ENCODE measurements at regions not wholly inside any gene's neighbourhood (a gene's known extent, or its start where the extent isn't known, plus 50 kb on each side); places are given as distances from the start of the nearest gene placed in this dataset.

DNA sequence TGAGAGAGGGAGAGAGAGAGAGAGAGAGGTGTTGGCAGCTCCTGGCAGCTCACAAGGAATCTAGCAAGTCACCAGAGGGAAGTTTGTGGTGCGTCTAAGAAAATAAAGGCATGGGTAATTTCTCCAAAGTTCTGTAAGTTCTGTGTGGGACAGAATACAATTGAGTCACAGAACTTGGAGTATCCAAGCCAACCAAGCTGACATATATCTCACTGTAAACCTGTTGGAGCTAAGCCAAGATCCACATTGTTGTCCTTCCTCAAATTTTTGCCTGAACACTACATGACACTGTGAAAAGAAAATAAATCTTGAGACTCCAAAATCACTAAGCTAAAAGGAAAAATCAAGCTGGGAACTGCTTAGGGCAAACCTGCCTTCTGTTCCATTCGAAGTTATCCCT lies 436.7 kb downstream of the MEI4 start (continued):
- TF ChIP-seq, protein P1, sequence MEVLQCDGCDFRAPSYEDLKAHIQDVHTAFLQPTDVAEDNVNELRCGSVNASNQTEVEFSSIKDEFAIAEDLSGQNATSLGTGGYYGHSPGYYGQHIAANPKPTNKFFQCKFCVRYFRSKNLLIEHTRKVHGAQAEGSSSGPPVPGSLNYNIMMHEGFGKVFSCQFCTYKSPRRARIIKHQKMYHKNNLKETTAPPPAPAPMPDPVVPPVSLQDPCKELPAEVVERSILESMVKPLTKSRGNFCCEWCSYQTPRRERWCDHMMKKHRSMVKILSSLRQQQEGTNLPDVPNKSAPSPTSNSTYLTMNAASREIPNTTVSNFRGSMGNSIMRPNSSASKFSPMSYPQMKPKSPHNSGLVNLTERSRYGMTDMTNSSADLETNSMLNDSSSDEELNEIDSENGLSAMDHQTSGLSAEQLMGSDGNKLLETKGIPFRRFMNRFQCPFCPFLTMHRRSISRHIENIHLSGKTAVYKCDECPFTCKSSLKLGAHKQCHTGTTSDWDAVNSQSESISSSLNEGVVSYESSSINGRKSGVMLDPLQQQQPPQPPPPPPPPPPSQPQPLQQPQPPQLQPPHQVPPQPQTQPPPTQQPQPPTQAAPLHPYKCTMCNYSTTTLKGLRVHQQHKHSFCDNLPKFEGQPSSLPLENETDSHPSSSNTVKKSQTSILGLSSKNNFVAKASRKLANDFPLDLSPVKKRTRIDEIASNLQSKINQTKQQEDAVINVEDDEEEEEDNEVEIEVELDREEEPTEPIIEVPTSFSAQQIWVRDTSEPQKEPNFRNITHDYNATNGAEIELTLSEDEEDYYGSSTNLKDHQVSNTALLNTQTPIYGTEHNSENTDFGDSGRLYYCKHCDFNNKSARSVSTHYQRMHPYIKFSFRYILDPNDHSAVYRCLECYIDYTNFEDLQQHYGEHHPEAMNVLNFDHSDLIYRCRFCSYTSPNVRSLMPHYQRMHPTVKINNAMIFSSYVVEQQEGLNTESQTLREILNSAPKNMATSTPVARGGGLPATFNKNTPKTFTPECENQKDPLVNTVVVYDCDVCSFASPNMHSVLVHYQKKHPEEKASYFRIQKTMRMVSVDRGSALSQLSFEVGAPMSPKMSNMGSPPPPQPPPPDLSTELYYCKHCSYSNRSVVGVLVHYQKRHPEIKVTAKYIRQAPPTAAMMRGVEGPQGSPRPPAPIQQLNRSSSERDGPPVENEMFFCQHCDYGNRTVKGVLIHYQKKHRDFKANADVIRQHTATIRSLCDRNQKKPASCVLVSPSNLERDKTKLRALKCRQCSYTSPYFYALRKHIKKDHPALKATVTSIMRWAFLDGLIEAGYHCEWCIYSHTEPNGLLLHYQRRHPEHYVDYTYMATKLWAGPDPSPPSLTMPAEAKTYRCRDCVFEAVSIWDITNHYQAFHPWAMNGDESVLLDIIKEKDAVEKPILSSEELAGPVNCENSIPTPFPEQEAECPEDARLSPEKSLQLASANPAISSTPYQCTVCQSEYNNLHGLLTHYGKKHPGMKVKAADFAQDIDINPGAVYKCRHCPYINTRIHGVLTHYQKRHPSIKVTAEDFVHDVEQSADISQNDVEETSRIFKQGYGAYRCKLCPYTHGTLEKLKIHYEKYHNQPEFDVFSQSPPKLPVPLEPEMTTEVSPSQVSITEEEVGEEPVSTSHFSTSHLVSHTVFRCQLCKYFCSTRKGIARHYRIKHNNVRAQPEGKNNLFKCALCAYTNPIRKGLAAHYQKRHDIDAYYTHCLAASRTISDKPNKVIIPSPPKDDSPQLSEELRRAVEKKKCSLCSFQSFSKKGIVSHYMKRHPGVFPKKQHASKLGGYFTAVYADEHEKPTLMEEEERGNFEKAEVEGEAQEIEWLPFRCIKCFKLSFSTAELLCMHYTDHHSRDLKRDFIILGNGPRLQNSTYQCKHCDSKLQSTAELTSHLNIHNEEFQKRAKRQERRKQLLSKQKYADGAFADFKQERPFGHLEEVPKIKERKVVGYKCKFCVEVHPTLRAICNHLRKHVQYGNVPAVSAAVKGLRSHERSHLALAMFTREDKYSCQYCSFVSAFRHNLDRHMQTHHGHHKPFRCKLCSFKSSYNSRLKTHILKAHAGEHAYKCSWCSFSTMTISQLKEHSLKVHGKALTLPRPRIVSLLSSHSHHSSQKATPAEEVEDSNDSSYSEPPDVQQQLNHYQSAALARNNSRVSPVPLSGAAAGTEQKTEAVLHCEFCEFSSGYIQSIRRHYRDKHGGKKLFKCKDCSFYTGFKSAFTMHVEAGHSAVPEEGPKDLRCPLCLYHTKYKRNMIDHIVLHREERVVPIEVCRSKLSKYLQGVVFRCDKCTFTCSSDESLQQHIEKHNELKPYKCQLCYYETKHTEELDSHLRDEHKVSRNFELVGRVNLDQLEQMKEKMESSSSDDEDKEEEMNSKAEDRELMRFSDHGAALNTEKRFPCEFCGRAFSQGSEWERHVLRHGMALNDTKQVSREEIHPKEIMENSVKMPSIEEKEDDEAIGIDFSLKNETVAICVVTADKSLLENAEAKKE (CRISPR knock-in tag; IDR thresholded peaks at IDR 0.05): no peak
- TF ChIP-seq CREB1 (CRISPR knock-in tag; IDR thresholded peaks at IDR 0.05; ENCODE audit: low read depth): no peak
- no peak for TF ChIP-seq POLR2AphosphoS5 (IDR thresholded peaks at IDR 0.05; ENCODE audit: low read depth)

DNA sequence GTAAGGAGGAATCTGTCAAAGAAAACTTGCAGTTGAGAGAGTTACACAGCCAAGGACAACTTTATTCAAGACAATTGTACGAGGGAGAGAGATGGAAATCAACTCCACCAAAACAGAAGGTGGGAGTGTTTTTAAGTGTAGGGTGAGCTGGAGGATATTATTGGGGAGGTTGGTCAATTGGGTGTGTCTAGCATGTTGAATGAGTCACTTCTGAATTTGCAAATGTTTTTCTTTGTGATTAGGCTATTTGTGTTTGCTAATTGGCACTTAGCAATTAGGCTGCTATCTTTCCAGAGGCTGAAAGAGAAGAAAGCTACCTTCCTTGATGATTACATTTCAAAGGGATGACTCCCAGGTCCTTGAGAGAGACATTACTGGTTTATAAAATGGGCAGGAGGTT lies 441.1 kb downstream of the MEI4 start:
- Histone ChIP-seq H3K27me3 (ENCODE audit: insufficient read depth) (peaks cover 13% of the 10 kb centered on the region; the same call in 1 of the 2 replicates), H4K20me1 (replicated peaks; ENCODE audit: insufficient read depth) (no peaks in the 10 kb centered on the region), H3K27ac (ENCODE audit: low read depth) (no peak overlapping the region), H3K4me2 (no peak overlapping the region), H3K9me2 (ENCODE audit: insufficient read depth) (no peaks in the 10 kb centered on the region), H3K79me2 (replicated peaks; ENCODE audit: insufficient read depth) (no peaks in the 10 kb centered on the region), H3K4me1 (ENCODE audit: insufficient read depth) (peaks cover 21% of the 10 kb centered on the region), H3K36me3 (ENCODE audit: insufficient read depth) (no peaks in the 10 kb centered on the region), H3K4me3 (no peak overlapping the region), H2AFZ (no peak overlapping the region), H3F3A (replicated peaks; ENCODE audit: low read depth) (no peaks in the 10 kb centered on the region)
- Mint-ChIP-seq H3K27me3 (ENCODE audit: insufficient read depth, low read depth, poor library complexity) (no peaks in the 10 kb centered on the region), H3K4me1 (peaks cover 4% of the 10 kb centered on the region; the same call in 2 of the 3 replicates), H3K9me3 (no peaks in the 10 kb centered on the region), H3K36me3 (ENCODE audit: low read depth) (no peaks in the 10 kb centered on the region), H3K4me3 (no peak overlapping the region), H3K27ac (no peak overlapping the region)
- TF ChIP-seq, protein P2, sequence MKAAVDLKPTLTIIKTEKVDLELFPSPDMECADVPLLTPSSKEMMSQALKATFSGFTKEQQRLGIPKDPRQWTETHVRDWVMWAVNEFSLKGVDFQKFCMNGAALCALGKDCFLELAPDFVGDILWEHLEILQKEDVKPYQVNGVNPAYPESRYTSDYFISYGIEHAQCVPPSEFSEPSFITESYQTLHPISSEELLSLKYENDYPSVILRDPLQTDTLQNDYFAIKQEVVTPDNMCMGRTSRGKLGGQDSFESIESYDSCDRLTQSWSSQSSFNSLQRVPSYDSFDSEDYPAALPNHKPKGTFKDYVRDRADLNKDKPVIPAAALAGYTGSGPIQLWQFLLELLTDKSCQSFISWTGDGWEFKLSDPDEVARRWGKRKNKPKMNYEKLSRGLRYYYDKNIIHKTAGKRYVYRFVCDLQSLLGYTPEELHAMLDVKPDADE (IDR thresholded peaks at IDR 0.05): no peak
- TF ChIP-seq POLR2AphosphoS5 (IDR thresholded peaks at IDR 0.05; ENCODE audit: low read depth): no peak
- TF ChIP-seq EZH2phosphoT487 (IDR thresholded peaks at IDR 0.05; ENCODE audit: unreplicated experiment): no peak
- no peak for TF ChIP-seq EZH2 (IDR thresholded peaks at IDR 0.05; ENCODE audit: low read depth, unreplicated experiment)
- no peak for TF ChIP-seq ZNF114 (CRISPR knock-in tag; IDR thresholded peaks at IDR 0.05)
- DNase-seq (ENCODE audit: low spot score): peak; percentile 43
- no peak; the same call in 2 of the 3 replicates for ATAC-seq

All from GM23338 (cell line).